ENCODE measurements at regions not wholly inside any gene's neighbourhood (a gene's known extent, or its start where the extent isn't known, plus 50 kb on each side); places are given as distances from the start of the nearest gene placed in this dataset.

- no peak for TF ChIP-seq CTCF (conservative IDR thresholded peaks at IDR 0.05)
- TF ChIP-seq ZFX (IDR thresholded peaks at IDR 0.05), result no peak
Measured at GRCh38 chrX:146243041-146243440, 425.4 kb downstream of the SLITRK2 start.

Measured in C4-2B (cell line).